Endothelial cell (in vitro differentiated cells): ENCODE measurements at regions not wholly inside any gene's neighbourhood (a gene's known extent, or its start where the extent isn't known, plus 50 kb on each side); places are given as distances from the start of the nearest gene placed in this dataset.

Experiments used
- DNase-seq: peaks from one replicate; pipeline ENCODE4 v3.0.0; 2021; ENCODE audit warnings: low spot score
- H3K27ac Mint-ChIP-seq: one replicate; pipeline ENCODE4 v1.8.0; 2021; ENCODE audit warnings: mixed read lengths, inconsistent platforms; ENCODE audit not compliant: unreplicated experiment
- H3K27me3 Mint-ChIP-seq: one replicate; pipeline ENCODE4 v1.8.0; 2021; ENCODE audit warnings: mild to moderate bottlenecking, moderate library complexity, mixed read lengths, inconsistent platforms; ENCODE audit not compliant: unreplicated experiment
- H3K36me3 Mint-ChIP-seq: one replicate; pipeline ENCODE4 v1.8.0; 2021; ENCODE audit warnings: mild to moderate bottlenecking, low read depth, mixed read lengths, inconsistent platforms; ENCODE audit not compliant: unreplicated experiment
- H3K4me1 Mint-ChIP-seq: one replicate; pipeline ENCODE4 v1.8.0; 2021; ENCODE audit warnings: mild to moderate bottlenecking, mixed read lengths, inconsistent platforms; ENCODE audit not compliant: unreplicated experiment
- H3K4me3 Mint-ChIP-seq: one replicate; pipeline ENCODE4 v1.8.0; 2021; ENCODE audit warnings: mild to moderate bottlenecking, mixed read lengths, inconsistent platforms; ENCODE audit not compliant: unreplicated experiment
- H3K9me3 Mint-ChIP-seq: one replicate; pipeline ENCODE4 v1.8.0; 2021; ENCODE audit warnings: mixed read lengths, inconsistent platforms; ENCODE audit not compliant: unreplicated experiment
- TF ChIP-seq, protein P1 (sequence below): fragments of 200-600 bp; sonication (generic); IDR thresholded peaks from one replicate; pipeline ENCODE4 v1.5.0; 2021; ENCODE audit warnings: antibody characterized with exemption; ENCODE audit not compliant: unreplicated experiment

GRCh38 chr7:95669513-95669912 lies 73.2 kb upstream of the PDK4 start:
- Mint-ChIP-seq H3K27ac (no peak overlapping the region), H3K9me3 (no peaks in the 10 kb centered on the region), H3K4me3 (no peak overlapping the region), H3K4me1 (peaks cover 9% of the 10 kb centered on the region), H3K36me3 (no peaks in the 10 kb centered on the region), H3K27me3 (no peaks in the 10 kb centered on the region)
- DNase-seq = no peak
- TF ChIP-seq, protein P1, sequence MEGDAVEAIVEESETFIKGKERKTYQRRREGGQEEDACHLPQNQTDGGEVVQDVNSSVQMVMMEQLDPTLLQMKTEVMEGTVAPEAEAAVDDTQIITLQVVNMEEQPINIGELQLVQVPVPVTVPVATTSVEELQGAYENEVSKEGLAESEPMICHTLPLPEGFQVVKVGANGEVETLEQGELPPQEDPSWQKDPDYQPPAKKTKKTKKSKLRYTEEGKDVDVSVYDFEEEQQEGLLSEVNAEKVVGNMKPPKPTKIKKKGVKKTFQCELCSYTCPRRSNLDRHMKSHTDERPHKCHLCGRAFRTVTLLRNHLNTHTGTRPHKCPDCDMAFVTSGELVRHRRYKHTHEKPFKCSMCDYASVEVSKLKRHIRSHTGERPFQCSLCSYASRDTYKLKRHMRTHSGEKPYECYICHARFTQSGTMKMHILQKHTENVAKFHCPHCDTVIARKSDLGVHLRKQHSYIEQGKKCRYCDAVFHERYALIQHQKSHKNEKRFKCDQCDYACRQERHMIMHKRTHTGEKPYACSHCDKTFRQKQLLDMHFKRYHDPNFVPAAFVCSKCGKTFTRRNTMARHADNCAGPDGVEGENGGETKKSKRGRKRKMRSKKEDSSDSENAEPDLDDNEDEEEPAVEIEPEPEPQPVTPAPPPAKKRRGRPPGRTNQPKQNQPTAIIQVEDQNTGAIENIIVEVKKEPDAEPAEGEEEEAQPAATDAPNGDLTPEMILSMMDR = no peak

DNA sequence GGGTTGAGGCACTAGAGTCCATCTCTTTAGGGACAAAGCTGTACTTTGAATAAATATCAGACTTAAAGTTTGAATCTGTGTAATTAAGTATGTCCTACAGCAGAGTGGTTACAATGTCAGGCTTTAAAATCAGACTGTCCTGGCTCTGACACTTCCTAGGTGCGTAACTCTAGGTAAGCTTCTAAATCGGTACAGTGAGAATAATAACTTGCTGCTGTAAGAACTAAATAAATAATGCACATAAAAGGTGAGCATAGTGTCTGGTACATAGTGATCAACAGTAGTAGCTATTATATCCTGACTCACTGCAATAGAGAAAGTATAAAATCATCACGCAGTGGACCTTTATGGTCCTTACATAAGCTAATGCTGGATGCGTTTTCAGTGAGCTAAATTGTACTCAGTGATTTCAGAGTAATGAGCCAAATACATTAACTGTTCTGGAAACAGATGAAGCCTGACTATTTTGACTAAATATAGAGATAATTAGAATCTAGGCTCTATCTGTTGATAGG lies 72.2 kb upstream of the PDK4 start:
- H3K9me3 Mint-ChIP-seq = no peaks in the 10 kb centered on the region
- no peak for DNase-seq
- no peak overlapping the region for H3K27ac Mint-ChIP-seq
- TF ChIP-seq, protein P1 = no peak
- no peaks in the 10 kb centered on the region for H3K36me3 Mint-ChIP-seq
- H3K4me1 Mint-ChIP-seq = peaks cover 9% of the 10 kb centered on the region
- H3K27me3 Mint-ChIP-seq = no peaks in the 10 kb centered on the region
- no peak overlapping the region for H3K4me3 Mint-ChIP-seq

DNA sequence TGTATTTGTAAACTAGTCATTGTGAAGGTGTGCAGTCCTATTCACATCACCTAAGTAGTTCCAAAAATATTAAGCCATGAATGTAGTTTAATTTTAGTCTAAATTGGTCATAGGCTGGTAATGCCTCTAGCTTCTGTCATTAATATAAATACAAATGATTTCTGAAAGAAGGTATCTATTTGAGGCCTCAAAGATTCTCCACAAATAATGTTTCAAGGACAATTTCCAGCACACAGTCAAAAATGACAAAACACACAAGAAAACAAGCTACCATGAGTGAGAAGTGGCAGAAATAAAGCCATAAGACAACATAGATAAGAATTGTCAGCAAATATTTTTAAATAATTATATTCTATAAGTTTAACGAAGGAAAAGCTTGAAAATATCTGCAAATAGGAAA lies 66.7 kb upstream of the PDK4 start:
- TF ChIP-seq, protein P1 = no peak
- no peaks in the 10 kb centered on the region for H3K9me3 Mint-ChIP-seq
- DNase-seq = no peak
- H3K27me3 Mint-ChIP-seq = no peaks in the 10 kb centered on the region
- H3K27ac Mint-ChIP-seq = no peak overlapping the region
- no peaks in the 10 kb centered on the region for H3K36me3 Mint-ChIP-seq
- no peaks in the 10 kb centered on the region for H3K4me1 Mint-ChIP-seq
- no peak overlapping the region for H3K4me3 Mint-ChIP-seq

DNA sequence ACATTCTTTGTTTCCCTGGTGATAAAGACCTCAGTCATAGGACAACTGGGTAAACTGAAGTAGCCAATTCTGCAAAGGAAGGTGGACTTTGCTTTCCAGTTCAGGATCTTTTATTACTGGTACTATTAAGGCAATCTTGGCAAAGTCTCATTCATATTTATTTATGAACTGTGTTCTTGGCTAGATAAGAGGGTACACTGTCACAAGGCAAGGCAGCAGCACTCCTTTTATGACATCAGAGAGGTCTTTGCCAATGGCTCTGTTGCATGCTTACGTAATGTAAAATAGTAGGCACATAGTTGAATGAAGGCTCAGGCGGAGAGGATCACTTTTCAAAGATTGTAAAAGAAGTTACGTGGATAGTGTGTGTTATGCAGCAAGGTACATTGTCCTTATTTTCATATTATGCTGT lies 63.7 kb upstream of the PDK4 start:
- no peak overlapping the region for H3K27ac Mint-ChIP-seq
- DNase-seq = no peak
- no peaks in the 10 kb centered on the region for H3K9me3 Mint-ChIP-seq
- H3K36me3 Mint-ChIP-seq = no peaks in the 10 kb centered on the region
- no peaks in the 10 kb centered on the region for H3K27me3 Mint-ChIP-seq
- TF ChIP-seq, protein P1 = no peak
- no peaks in the 10 kb centered on the region for H3K4me1 Mint-ChIP-seq
- H3K4me3 Mint-ChIP-seq = no peak overlapping the region

DNA sequence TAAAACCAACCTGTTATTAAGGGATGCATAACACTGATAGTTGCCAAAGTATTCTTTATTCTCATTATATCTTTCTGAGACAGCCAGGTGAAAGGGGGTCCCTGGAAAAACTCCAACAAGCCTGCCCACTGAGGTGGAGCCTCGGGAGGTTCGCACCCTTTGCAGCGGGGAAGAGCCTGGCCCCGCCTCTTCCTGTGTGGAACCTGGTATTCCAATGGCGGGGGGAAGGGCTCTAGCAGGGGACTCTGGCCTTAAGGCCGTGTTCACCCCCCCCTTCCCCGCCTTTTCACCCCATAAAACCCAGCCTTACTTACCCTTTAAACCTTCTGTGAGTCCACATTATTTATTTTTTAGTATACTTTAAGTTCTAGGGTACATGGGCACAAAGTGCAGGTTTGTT lies 62.4 kb upstream of the PDK4 start:
- Mint-ChIP-seq H3K36me3 (no peaks in the 10 kb centered on the region), H3K4me3 (no peak overlapping the region), H3K27ac (no peak overlapping the region), H3K4me1 (no peaks in the 10 kb centered on the region), H3K27me3 (no peaks in the 10 kb centered on the region), H3K9me3 (no peaks in the 10 kb centered on the region)
- DNase-seq = no peak
- TF ChIP-seq, protein P1 = no peak
